ENCODE measurements at regions not wholly inside any gene's neighbourhood (a gene's known extent, or its start where the extent isn't known, plus 50 kb on each side); places are given as distances from the start of the nearest gene placed in this dataset.
A peak's percentile ranks its signal among the peaks of the same experiment; 100 is the strongest.
"Not testable (repeated sequence)": the region's sequence is repeated elsewhere in the genome, so short reads cannot be mapped to it uniquely, and the experiment has no call there.

GRCh38 chr6:55058682-55059081 lies 115.6 kb upstream of the HCRTR2 start:
- DNase-seq (ENCODE audit: low read depth), result no peak

GRCh38 chr6:55064711-55065420 lies 109.4 kb upstream of the HCRTR2 start:
- no peak for DNase-seq (ENCODE audit: low read depth)

GRCh38 chr6:55069132-55069781 lies 105.1 kb upstream of the HCRTR2 start:
- peak; percentile 31 for DNase-seq (ENCODE audit: low read depth)

GRCh38 chr6:55082021-55082420 lies 92.3 kb upstream of the HCRTR2 start:
- no peak for DNase-seq (ENCODE audit: low read depth)

- not testable (repeated sequence) for DNase-seq (ENCODE audit: low read depth)
Measured at GRCh38 chr6:55088011-55088410, 86.3 kb upstream of the HCRTR2 start.

GRCh38 chr6:55088902-55089301 lies 85.4 kb upstream of the HCRTR2 start:
- DNase-seq (ENCODE audit: low read depth), result no peak

- no peak for DNase-seq (ENCODE audit: low read depth)
Measured at GRCh38 chr6:55089325-55089724, 85.0 kb upstream of the HCRTR2 start.

GRCh38 chr6:55100686-55101085 lies 73.6 kb upstream of the HCRTR2 start:
- DNase-seq (ENCODE audit: low read depth), result no peak

GRCh38 chr6:55101157-55101556 lies 73.2 kb upstream of the HCRTR2 start:
- no peak for DNase-seq (ENCODE audit: low read depth)

GRCh38 chr6:55108134-55109130 lies 65.9 kb upstream of the HCRTR2 start:
- DNase-seq (ENCODE audit: low read depth), result no peak

- DNase-seq (ENCODE audit: low read depth), result no peak
Measured at GRCh38 chr6:55117267-55117666, 57.0 kb upstream of the HCRTR2 start.

GRCh38 chr6:55124241-55124640 lies 50.1 kb upstream of the HCRTR2 start:
- DNase-seq (ENCODE audit: low read depth), result not testable (repeated sequence)
